ENCODE measurements at regions not wholly inside any gene's neighbourhood (a gene's known extent, or its start where the extent isn't known, plus 50 kb on each side); places are given as distances from the start of the nearest gene placed in this dataset.
"Not testable (repeated sequence)": the region's sequence is repeated elsewhere in the genome, so short reads cannot be mapped to it uniquely, and the experiment has no call there.

DNA sequence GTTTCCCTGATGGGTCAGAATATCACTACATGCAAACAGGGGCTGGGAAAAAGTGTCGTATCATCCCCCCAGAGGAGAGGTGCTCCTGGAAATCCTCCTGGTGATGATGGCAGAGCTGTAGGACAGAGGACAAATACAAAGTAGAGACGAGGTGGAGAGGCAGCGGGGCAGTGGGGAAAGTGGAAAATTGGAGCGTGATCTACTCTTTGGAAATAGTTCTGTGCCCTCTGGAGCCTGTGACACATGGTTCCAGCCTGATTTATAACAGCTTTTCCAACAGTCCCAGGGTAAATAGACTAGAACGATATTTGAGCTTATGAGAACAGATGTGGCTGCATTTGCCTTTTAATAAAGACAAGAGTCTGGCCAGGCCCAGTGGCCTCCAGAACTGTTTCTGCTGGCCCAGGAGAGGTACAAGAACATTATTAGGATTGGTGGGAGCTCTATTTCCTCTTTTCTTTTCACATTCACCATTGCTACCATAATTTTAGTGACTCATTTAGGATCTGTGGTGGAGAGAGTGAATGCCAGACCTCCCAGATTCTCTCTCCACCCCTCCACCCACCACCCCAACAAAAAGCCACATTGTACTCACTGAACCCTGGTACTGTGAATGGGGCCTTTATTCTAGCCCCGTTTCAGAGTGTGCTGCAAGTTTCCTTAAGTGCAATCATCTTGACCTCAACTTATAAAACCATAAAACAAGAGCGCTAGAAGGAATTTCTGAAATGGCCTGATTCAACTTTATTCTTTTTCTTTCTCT, 78.3 kb downstream of the BTBD3 start:
- DNase-seq (ENCODE audit: low read depth): no peak
- TF ChIP-seq, protein P1, sequence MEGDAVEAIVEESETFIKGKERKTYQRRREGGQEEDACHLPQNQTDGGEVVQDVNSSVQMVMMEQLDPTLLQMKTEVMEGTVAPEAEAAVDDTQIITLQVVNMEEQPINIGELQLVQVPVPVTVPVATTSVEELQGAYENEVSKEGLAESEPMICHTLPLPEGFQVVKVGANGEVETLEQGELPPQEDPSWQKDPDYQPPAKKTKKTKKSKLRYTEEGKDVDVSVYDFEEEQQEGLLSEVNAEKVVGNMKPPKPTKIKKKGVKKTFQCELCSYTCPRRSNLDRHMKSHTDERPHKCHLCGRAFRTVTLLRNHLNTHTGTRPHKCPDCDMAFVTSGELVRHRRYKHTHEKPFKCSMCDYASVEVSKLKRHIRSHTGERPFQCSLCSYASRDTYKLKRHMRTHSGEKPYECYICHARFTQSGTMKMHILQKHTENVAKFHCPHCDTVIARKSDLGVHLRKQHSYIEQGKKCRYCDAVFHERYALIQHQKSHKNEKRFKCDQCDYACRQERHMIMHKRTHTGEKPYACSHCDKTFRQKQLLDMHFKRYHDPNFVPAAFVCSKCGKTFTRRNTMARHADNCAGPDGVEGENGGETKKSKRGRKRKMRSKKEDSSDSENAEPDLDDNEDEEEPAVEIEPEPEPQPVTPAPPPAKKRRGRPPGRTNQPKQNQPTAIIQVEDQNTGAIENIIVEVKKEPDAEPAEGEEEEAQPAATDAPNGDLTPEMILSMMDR (IDR thresholded peaks at IDR 0.05; ENCODE audit: insufficient read depth, low read depth, low read length, missing control alignments): no peak

DNA sequence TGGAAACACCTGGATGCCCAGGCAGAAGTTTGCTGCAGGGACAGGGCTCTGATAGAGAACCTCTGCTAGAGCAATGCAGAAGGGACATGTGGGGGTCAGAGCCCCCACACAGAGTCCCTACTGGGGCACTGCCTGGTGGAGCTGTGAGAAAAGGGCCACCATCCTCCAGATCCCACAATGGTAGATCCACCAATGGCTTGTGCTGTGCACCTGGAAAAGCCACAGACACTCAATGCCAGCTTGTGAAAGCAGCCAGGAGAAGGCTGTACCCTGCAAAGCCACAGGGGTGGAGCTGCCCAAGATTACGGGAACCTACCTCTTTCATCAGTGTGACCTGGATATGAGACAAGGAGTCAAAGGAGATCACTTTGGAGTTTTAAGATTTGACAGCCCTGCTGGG, 87.1 kb downstream of the BTBD3 start:
- DNase-seq (ENCODE audit: low read depth); H3K4me3 ChIP-seq (ENCODE audit: low read depth, low read length): not testable (repeated sequence)

More for the DNA sequence above, 78.3 kb downstream of the BTBD3 start:
- H3K4me3 ChIP-seq (ENCODE audit: low read depth, low read length): no peak overlapping the region

DNA sequence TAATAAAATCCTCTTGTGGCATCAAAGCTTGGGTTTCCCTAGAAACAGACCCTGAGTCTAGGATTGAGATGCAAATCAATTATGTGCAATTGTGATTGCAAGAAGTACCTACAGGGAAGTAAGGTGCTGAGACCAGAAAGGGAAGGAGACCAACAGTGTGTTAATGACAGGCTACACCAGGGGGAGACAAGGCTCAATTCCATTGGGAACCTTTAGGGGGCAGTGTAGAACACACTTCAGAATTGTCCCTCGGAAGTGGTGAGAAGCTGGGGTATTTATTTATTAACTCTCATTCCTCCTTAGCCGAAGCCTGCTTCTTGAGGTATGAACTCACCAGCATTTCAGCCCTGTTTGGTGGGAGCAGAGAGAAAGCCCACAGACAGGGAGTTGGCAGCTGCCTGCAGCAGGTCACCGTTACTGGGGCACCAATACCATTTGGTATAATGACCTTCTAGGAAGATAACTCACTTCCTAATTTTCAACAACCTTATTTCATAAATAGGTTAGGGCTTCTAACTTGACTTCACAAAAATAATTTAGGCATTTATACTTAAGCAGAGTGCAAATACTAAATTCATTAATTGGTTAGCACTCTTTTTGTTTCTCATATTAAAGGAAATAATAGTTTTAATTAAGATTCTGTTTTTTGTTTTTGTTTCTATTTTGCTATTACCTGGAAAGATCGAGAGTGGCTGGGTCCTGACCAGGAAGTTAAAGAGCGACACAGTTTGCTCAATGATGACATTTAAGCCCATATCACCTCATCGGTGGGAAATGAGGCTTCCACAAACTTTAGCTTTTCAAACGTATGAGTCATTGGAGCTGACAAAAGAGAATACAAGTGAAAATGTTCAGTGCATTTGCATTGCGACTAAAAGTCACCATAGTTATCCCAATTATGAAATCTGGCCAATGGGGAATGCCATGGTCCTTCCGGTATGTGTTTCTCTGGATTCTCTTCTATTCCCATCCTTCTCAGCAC, 94.8 kb downstream of the BTBD3 start:
- peak; percentile 21 for DNase-seq (ENCODE audit: low read depth)
- TF ChIP-seq, protein P1 (IDR thresholded peaks at IDR 0.05; ENCODE audit: insufficient read depth, low read depth, low read length, missing control alignments): peak; percentile 49
- H3K4me3 ChIP-seq (ENCODE audit: low read depth, low read length): no peak overlapping the region

DNA sequence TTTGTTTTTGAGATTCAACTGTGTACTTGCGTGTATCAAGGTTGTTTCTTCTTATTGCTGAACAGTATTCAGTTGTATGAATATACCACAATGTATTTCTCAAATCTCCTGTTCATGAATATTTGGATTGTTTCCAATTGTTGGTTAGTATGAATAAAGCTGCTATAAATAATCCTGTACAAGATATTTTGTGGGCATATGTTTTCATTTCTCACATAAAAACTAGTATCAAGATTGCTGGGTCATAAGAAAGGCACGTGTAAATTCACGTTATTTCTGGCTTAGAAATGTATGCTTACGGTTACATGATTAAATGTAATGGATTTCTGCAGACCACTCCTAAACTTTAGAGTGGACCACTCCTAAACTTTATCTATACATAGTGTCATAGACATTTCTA, 96.6 kb downstream of the BTBD3 start:
- TF ChIP-seq, protein P1 (IDR thresholded peaks at IDR 0.05; ENCODE audit: insufficient read depth, low read depth, low read length, missing control alignments): no peak
- DNase-seq (ENCODE audit: low read depth): no peak
- H3K4me3 ChIP-seq (ENCODE audit: low read depth, low read length): no peak overlapping the region

DNA sequence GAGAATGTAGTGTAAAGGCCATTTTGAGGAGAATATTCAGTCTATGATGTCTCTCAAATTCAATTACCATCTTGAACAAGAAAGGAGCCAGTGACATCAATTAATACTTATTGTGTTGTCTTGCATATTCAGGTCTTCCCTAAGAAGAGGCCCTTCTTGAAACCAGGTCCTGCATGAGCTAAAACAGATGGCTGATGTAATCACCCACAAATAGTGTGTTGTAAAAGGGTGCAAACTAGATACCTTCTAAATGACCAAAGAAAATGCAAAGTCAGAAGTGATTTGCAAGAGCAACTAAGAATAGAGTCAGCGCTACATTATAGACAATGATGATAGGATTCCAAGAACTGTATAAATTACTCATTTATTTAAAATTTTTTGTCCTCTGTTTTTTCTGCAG, 97.0 kb downstream of the BTBD3 start:
- DNase-seq (ENCODE audit: low read depth): no peak
- TF ChIP-seq, protein P1 (IDR thresholded peaks at IDR 0.05; ENCODE audit: insufficient read depth, low read depth, low read length, missing control alignments): no peak
- H3K4me3 ChIP-seq (ENCODE audit: low read depth, low read length): no peak overlapping the region

DNA sequence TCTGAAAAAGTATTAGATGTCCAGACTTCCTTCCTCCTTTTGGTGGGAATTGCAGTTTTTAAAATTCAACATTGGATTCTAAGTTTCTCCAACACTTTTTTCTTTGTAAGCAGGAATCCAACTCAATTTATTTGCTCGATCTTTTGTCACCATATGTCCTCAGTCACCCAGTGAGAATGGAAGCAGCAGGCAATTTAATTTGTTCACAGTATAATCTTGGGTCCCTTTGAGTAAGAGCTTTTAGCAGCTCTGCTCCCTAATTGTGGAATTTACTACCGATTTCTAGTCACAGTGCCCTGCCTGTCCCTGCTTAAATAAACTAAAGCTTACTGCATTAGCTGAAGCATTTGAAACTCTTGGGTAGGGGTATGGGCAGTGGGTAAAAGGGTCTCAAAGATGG, 98.6 kb downstream of the BTBD3 start:
- TF ChIP-seq, protein P1 (IDR thresholded peaks at IDR 0.05; ENCODE audit: insufficient read depth, low read depth, low read length, missing control alignments): no peak
- no peak for DNase-seq (ENCODE audit: low read depth)
- H3K4me3 ChIP-seq (ENCODE audit: low read depth, low read length): no peak overlapping the region

DNA sequence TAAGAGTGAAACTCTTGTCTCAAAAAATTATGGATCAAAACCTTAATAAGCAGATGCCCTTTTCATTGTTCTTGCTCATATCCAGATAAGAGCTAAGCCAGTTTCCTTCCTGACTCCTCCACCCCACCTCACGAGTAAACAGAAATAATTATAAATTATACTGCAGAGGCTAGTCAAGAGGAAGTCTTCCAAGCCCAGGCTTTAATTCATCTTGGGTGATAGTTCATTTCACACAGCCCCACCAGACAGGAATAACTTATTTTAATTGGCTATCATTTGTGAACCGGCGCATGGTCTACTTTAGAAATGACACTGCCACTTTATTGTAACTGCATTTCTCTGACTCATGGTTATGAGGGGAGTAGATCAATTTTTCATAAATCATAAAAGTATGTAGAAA, 102.0 kb downstream of the BTBD3 start:
- DNase-seq (ENCODE audit: low read depth): no peak
- H3K4me3 ChIP-seq (ENCODE audit: low read depth, low read length): no peak overlapping the region
- TF ChIP-seq, protein P1 (IDR thresholded peaks at IDR 0.05; ENCODE audit: insufficient read depth, low read depth, low read length, missing control alignments): no peak
